ENCODE measurements at regions not wholly inside any gene's neighbourhood (a gene's known extent, or its start where the extent isn't known, plus 50 kb on each side); places are given as distances from the start of the nearest gene placed in this dataset.

- in situ Hi-C loops (cut with MboI) = no loop called here
- no peaks in the 10 kb centered on the region for H3K79me2 ChIP-seq (ENCODE audit: control insufficient read depth, insufficient read depth, low read length)
- H3K4me2 ChIP-seq (ENCODE audit: insufficient read depth, low read length) = no peak overlapping the region
- H3K4me3 ChIP-seq = no peak overlapping the region
- BruUV-seq (replicated peaks) = no TSS peak
- intact Hi-C loops (cut with micrococcal nuclease) = no loop called here
- FAIRE-seq = no peak
- no peak overlapping the region for H2AFZ ChIP-seq (ENCODE audit: low read depth, low read length)
- ChIA-PET CTCF (ENCODE audit: low intra/inter-chr PET ratio) (no interaction called here), POLR2A (no interaction called here)
- WGBS (ENCODE audit: insufficient coverage, low coverage, missing lambda C conversion rate) = 0% methylated on average over 2 of the region's 3 CpGs
- no peak for DNase-seq (ENCODE audit: extremely low read depth in 1 of 4, low spot score in 3 of 4)
- H4K20me1 ChIP-seq (replicated peaks; ENCODE audit: control insufficient read depth, insufficient read depth, low read length) = no peaks in the 10 kb centered on the region
- H3K9me3 ChIP-seq (replicated peaks; ENCODE audit: control insufficient read depth, insufficient read depth, low read depth, low read length) = no peaks in the 10 kb centered on the region
- ATAC-seq = no peak
- H3K27ac ChIP-seq (ENCODE audit: extremely low read depth, low read depth, low read length) = no peak overlapping the region
- no peaks in the 10 kb centered on the region for H3K9me1 ChIP-seq (ENCODE audit: control insufficient read depth, insufficient read depth, low read length)
- TF ChIP-seq ZNF12 (CRISPR knock-in tag; IDR thresholded peaks at IDR 0.05) (no peak), CEBPB (tag; IDR thresholded peaks at IDR 0.05) (no peak), ZBTB9 (CRISPR knock-in tag; IDR thresholded peaks at IDR 0.05) (no peak), PHF20 (IDR thresholded peaks at IDR 0.05; ENCODE audit: partially characterized antibody) (no peak), ZNF589 (CRISPR knock-in tag; IDR thresholded peaks at IDR 0.05; ENCODE audit: low read depth) (no peak), KLF10 (CRISPR knock-in tag; IDR thresholded peaks at IDR 0.05) (no peak), MEF2A (IDR thresholded peaks at IDR 0.05; ENCODE audit: control insufficient read depth, low read depth, low read length) (no peak), HMG20B (CRISPR knock-in tag; IDR thresholded peaks at IDR 0.05) (no peak), SPI1 (IDR thresholded peaks at IDR 0.05; ENCODE audit: borderline replicate concordance, low read depth, low read length) (no peak), RFX5 (IDR thresholded peaks at IDR 0.05; ENCODE audit: low read depth, low read length) (no peak), TARDBP (IDR thresholded peaks at IDR 0.05) (no peak), ZNF197 (CRISPR knock-in tag; IDR thresholded peaks at IDR 0.05; ENCODE audit: low read depth) (no peak), ZNF75A (CRISPR knock-in tag; IDR thresholded peaks at IDR 0.05) (no peak), EP400 (IDR thresholded peaks at IDR 0.05) (no peak)
- TF ChIP-seq, protein P1, sequence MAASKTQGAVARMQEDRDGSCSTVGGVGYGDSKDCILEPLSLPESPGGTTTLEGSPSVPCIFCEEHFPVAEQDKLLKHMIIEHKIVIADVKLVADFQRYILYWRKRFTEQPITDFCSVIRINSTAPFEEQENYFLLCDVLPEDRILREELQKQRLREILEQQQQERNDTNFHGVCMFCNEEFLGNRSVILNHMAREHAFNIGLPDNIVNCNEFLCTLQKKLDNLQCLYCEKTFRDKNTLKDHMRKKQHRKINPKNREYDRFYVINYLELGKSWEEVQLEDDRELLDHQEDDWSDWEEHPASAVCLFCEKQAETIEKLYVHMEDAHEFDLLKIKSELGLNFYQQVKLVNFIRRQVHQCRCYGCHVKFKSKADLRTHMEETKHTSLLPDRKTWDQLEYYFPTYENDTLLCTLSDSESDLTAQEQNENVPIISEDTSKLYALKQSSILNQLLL (CRISPR knock-in tag; IDR thresholded peaks at IDR 0.05; ENCODE audit: borderline replicate concordance) = no peak
- TF ChIP-seq, protein P2, sequence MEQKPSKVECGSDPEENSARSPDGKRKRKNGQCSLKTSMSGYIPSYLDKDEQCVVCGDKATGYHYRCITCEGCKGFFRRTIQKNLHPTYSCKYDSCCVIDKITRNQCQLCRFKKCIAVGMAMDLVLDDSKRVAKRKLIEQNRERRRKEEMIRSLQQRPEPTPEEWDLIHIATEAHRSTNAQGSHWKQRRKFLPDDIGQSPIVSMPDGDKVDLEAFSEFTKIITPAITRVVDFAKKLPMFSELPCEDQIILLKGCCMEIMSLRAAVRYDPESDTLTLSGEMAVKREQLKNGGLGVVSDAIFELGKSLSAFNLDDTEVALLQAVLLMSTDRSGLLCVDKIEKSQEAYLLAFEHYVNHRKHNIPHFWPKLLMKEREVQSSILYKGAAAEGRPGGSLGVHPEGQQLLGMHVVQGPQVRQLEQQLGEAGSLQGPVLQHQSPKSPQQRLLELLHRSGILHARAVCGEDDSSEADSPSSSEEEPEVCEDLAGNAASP (IDR thresholded peaks at IDR 0.05) = no peak
- TF ChIP-seq, protein P3, sequence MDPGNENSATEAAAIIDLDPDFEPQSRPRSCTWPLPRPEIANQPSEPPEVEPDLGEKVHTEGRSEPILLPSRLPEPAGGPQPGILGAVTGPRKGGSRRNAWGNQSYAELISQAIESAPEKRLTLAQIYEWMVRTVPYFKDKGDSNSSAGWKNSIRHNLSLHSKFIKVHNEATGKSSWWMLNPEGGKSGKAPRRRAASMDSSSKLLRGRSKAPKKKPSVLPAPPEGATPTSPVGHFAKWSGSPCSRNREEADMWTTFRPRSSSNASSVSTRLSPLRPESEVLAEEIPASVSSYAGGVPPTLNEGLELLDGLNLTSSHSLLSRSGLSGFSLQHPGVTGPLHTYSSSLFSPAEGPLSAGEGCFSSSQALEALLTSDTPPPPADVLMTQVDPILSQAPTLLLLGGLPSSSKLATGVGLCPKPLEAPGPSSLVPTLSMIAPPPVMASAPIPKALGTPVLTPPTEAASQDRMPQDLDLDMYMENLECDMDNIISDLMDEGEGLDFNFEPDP (CRISPR knock-in tag; IDR thresholded peaks at IDR 0.05) = no peak
- TF ChIP-seq, protein P4, sequence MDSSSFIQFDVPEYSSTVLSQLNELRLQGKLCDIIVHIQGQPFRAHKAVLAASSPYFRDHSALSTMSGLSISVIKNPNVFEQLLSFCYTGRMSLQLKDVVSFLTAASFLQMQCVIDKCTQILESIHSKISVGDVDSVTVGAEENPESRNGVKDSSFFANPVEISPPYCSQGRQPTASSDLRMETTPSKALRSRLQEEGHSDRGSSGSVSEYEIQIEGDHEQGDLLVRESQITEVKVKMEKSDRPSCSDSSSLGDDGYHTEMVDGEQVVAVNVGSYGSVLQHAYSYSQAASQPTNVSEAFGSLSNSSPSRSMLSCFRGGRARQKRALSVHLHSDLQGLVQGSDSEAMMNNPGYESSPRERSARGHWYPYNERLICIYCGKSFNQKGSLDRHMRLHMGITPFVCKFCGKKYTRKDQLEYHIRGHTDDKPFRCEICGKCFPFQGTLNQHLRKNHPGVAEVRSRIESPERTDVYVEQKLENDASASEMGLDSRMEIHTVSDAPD (CRISPR knock-in tag; IDR thresholded peaks at IDR 0.05) = no peak
- H3K36me3 ChIP-seq (ENCODE audit: control insufficient read depth, insufficient read depth, low read length) = no peaks in the 10 kb centered on the region
- no peak overlapping the region for H3K9ac ChIP-seq (ENCODE audit: insufficient read depth in 1 of 2, low read depth in 2 of 2, low read length in 2 of 2)
- H3K27me3 ChIP-seq (ENCODE audit: control insufficient read depth in 2 of 2, insufficient read depth in 2 of 2, low read length in 2 of 2) = no peaks in the 10 kb centered on the region
- H3K4me1 ChIP-seq (replicated peaks in 1 of 2; ENCODE audit: control insufficient read depth in 2 of 2, insufficient read depth in 2 of 2, low read length in 2 of 2) = no peaks in the 10 kb centered on the region
Measured at GRCh38 chr2:198809976-198810375, 647.8 kb downstream of the SATB2 start.
